Mesenchymal stem cell (in vitro differentiated cells and primary cell): ENCODE measurements at regions not wholly inside any gene's neighbourhood (a gene's known extent, or its start where the extent isn't known, plus 50 kb on each side); places are given as distances from the start of the nearest gene placed in this dataset.
A peak's percentile ranks its signal among the peaks of the same experiment; 100 is the strongest.
"Not testable (repeated sequence)": the region's sequence is repeated elsewhere in the genome, so short reads cannot be mapped to it uniquely, and the experiment has no call there.

ENCODE experiments used
- DNase-seq: peaks from one replicate; pipeline ENCODE4 v3.0.0-alpha.2; 2013
- H2AFZ ChIP-seq: one replicate; pipeline ENCODE4 v1.6.1; 2013; ENCODE audit warnings: low read depth, mild to moderate bottlenecking, control low read depth, inconsistent platforms, low read length, moderate library complexity
- H2AK5ac ChIP-seq: 2 replicates; pipeline ENCODE4 v1.6.1; 2013; ENCODE audit warnings: low read length, moderate library complexity, mild to moderate bottlenecking, inconsistent platforms; ENCODE audit not compliant: severe bottlenecking
- H2BK120ac ChIP-seq: one replicate; pipeline ENCODE4 v1.6.1; 2013; ENCODE audit warnings: low read depth, mild to moderate bottlenecking, inconsistent platforms, low read length, moderate library complexity
- H2BK12ac ChIP-seq, 2 experiments: one replicate each; pipeline ENCODE4 v1.6.1; 2013; ENCODE audit warnings: inconsistent platforms in 2 of 2, low read length in 2 of 2, mild to moderate bottlenecking in 2 of 2, moderate library complexity in 2 of 2, control low read depth in 1 of 2
- H2BK15ac ChIP-seq: one replicate; pipeline ENCODE4 v1.6.1; 2013; ENCODE audit warnings: mild to moderate bottlenecking, low read depth, inconsistent platforms; ENCODE audit not compliant: poor library complexity, severe bottlenecking
- H2BK5ac ChIP-seq: 2 replicates; pipeline ENCODE4 v1.6.1; 2013; ENCODE audit warnings: low read depth, mild to moderate bottlenecking, low read length, control low read depth, inconsistent platforms; ENCODE audit not compliant: poor library complexity, severe bottlenecking
- H3K14ac ChIP-seq, 2 experiments: one replicate each; pipeline ENCODE4 v1.6.1; 2013; ENCODE audit warnings: inconsistent platforms in 2 of 2, low read length in 2 of 2, control low read depth in 1 of 2, mild to moderate bottlenecking in 1 of 2, moderate library complexity in 1 of 2
- H3K18ac ChIP-seq, 2 experiments: one replicate each; pipeline ENCODE4 v1.6.1; 2013; ENCODE audit warnings: inconsistent platforms in 2 of 2, low read length in 2 of 2, control low read depth in 1 of 2, low read depth in 1 of 2, mild to moderate bottlenecking in 1 of 2
- H3K23ac ChIP-seq, 2 experiments: one replicate each; pipeline ENCODE4 v1.6.1; 2013; ENCODE audit warnings: inconsistent platforms in 2 of 2, low read length in 2 of 2, mild to moderate bottlenecking in 2 of 2, moderate library complexity in 2 of 2, control low read depth in 1 of 2
- H3K27ac ChIP-seq: 2 replicates; pipeline ENCODE4 v1.5.1; 2013; ENCODE audit warnings: mild to moderate bottlenecking, moderate library complexity, low read length, control low read depth, inconsistent platforms; ENCODE audit not compliant: poor library complexity, severe bottlenecking
- H3K27me3 ChIP-seq, 2 experiments: 2 replicates each; pipeline versions ENCODE4 v1.6.1 to v1.7.0; 2013; ENCODE audit warnings: low read length in 2 of 2, mild to moderate bottlenecking in 2 of 2, moderate library complexity in 2 of 2, control low read depth in 1 of 2, inconsistent platforms in 1 of 2; ENCODE audit not compliant: control insufficient read depth in 1 of 2, insufficient read depth in 1 of 2
- H3K36me3 ChIP-seq, 2 experiments: 2 replicates each; pipeline versions ENCODE4 v1.6.1 to v1.7.0; 2013; ENCODE audit warnings: low read length in 2 of 2, control low read depth in 1 of 2, inconsistent platforms in 1 of 2, low read depth in 1 of 2, mild to moderate bottlenecking in 1 of 2; ENCODE audit not compliant: insufficient read depth in 2 of 2, control insufficient read depth in 1 of 2
- H3K4ac ChIP-seq, 2 experiments: one replicate each; pipeline ENCODE4 v1.6.1; 2013; ENCODE audit warnings: inconsistent platforms in 2 of 2, low read length in 2 of 2, mild to moderate bottlenecking in 2 of 2, moderate library complexity in 2 of 2, control low read depth in 1 of 2, low read depth in 1 of 2
- H3K4me1 ChIP-seq: 2 replicates; pipeline ENCODE4 v1.6.1; 2013; ENCODE audit warnings: low read depth, low read length, control low read depth; ENCODE audit not compliant: control insufficient read depth, insufficient read depth
- H3K4me2 ChIP-seq: 2 replicates; pipeline ENCODE4 v1.6.1; 2013; ENCODE audit warnings: low read length, mild to moderate bottlenecking, inconsistent platforms; ENCODE audit not compliant: poor library complexity, severe bottlenecking
- H3K4me3 ChIP-seq, 2 experiments: 2 replicates each; pipeline versions ENCODE4 v1.5.1 to v1.7.0; 2013; ENCODE audit warnings: low read length in 2 of 2, mild to moderate bottlenecking in 2 of 2, control low read depth in 1 of 2, low read depth in 1 of 2; ENCODE audit not compliant: insufficient read depth in 1 of 2
- H3K79me1 ChIP-seq: replicated peaks from 2 replicates; pipeline ENCODE4 v1.6.1; 2013; ENCODE audit warnings: mild to moderate bottlenecking, control low read depth, low read length, inconsistent platforms; ENCODE audit not compliant: poor library complexity, severe bottlenecking
- H3K9ac ChIP-seq: 2 replicates; pipeline ENCODE4 v1.7.0; 2013; ENCODE audit warnings: mild to moderate bottlenecking, low read length, moderate library complexity
- H3K9me3 ChIP-seq: 2 replicates; pipeline ENCODE4 v1.7.0; 2013; ENCODE audit warnings: mild to moderate bottlenecking, low read length; ENCODE audit not compliant: control insufficient read depth
- H4K8ac ChIP-seq: one replicate; pipeline ENCODE4 v1.6.1; 2013; ENCODE audit warnings: inconsistent platforms, mild to moderate bottlenecking, low read length, moderate library complexity
- H4K91ac ChIP-seq: one replicate; pipeline ENCODE4 v1.6.1; 2013; ENCODE audit warnings: mild to moderate bottlenecking, low read length, inconsistent platforms
- WGBS: methylation state at CpG from one replicate; pipeline ENCODE4 v1.1.7; 2013; ENCODE audit warnings: mixed read lengths; 5-methylcytosine and 5-hydroxymethylcytosine counted together

DNA sequence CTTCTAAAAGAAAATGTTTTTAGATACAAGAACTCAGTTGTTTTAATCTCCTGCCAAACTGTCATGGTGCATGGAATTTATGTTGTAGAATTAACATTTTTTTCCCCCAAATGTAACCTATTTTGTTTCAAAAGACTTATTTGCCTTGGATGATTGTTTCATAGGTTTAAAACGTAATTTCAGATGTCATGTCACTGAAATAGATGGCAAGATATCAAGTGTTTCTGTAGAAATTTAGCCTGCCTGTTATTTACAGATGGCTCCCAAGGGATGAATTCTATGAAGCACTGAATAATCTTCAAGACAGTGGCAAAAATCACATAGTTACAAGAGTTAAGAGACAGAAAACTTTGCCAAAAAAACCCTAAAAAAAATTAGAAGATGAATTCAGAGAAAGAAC, 1484.6 kb downstream of the OLFM4 start:
- Histone ChIP-seq H3K4ac (no peak overlapping the region), H4K8ac (no peak overlapping the region), H2BK12ac (no peak overlapping the region), H2AK5ac (no peak overlapping the region), H3K79me1 (no peaks in the 10 kb centered on the region), H2BK15ac (no peak overlapping the region), H3K23ac (no peak overlapping the region), H3K14ac (no peak overlapping the region), H4K91ac (no peak overlapping the region), H3K4me2 (no peak overlapping the region), H3K4me3 (no peak overlapping the region), H3K27ac (no peak overlapping the region), H3K27me3 (no peaks in the 10 kb centered on the region), H2BK5ac (no peak overlapping the region), H3K9ac (no peak overlapping the region), H2BK120ac (no peak overlapping the region), H3K36me3 (no peaks in the 10 kb centered on the region), H2AFZ (no peak overlapping the region), H3K4me1 (no peaks in the 10 kb centered on the region), H3K9me3 (peaks cover 3% of the 10 kb centered on the region), H3K18ac (no peak overlapping the region)
- no peak for DNase-seq
- WGBS = 36% methylated on average over 1 of the region's 1 CpG

DNA sequence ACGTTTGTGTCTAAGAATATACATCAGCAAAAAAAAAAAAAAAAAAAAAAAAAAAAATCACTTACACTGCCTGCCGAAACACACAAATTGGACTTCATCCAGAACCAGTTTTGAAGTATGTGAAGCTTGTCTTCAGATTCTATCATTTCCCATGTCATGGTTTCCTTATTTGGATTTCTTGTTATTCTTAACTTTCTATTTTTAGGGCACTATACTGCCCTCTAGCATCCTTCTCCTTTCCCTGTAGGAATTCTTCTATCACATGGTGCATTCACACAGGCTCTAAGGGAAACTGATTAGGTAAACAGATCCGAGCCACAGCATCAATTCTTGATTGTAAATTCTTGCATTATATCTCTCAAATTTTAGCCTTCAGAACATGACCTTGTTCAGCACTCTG, 1507.5 kb downstream of the OLFM4 start:
- H3K27me3 ChIP-seq = no peaks in the 10 kb centered on the region
- H3K14ac ChIP-seq = no peak overlapping the region
- 78% methylated on average over 2 of the region's 3 CpGs for WGBS
- H3K23ac ChIP-seq = no peak overlapping the region
- no peak overlapping the region for H3K9ac ChIP-seq
- H2AFZ ChIP-seq = no peak overlapping the region
- H2BK120ac ChIP-seq = no peak overlapping the region
- no peak overlapping the region for H3K18ac ChIP-seq
- no peak overlapping the region for H4K91ac ChIP-seq
- no peak overlapping the region for H2BK15ac ChIP-seq
- no peaks in the 10 kb centered on the region for H3K9me3 ChIP-seq
- DNase-seq = peak; percentile 11
- no peak overlapping the region for H3K27ac ChIP-seq
- no peaks in the 10 kb centered on the region for H3K4me1 ChIP-seq
- no peak overlapping the region for H4K8ac ChIP-seq
- H3K4ac ChIP-seq = no peak overlapping the region
- no peak overlapping the region for H3K4me2 ChIP-seq
- no peak overlapping the region for H2BK12ac ChIP-seq
- H3K79me1 ChIP-seq = no peaks in the 10 kb centered on the region
- H2BK5ac ChIP-seq = no peak overlapping the region
- H3K36me3 ChIP-seq = no peaks in the 10 kb centered on the region
- no peak overlapping the region for H3K4me3 ChIP-seq
- no peak overlapping the region for H2AK5ac ChIP-seq

DNA sequence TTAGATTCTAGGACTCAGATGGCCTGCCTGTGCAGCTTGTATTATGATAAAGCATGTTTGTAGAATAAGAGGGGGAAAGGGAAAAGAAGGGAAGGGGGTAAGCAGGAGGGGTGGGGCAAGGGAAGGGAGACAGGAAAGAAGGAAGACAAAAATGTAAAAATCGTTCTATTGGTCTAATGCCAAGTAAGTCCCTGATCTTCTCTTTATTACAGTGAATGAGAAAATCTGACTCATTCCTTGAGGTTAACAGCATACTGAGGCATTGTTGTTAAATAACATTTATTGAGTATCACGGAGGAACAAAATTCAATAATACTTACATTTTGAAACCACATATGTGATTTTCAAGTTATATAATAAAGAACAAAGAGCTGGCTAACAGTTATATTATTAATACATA, 1534.7 kb downstream of the OLFM4 start:
- no peak for DNase-seq
- Histone ChIP-seq H3K9me3 (peaks cover 15% of the 10 kb centered on the region), H3K4me1 (no peaks in the 10 kb centered on the region), H3K9ac (no peak overlapping the region), H3K18ac (no peak overlapping the region), H3K27me3 (no peaks in the 10 kb centered on the region), H3K4ac (no peak overlapping the region), H3K14ac (no peak overlapping the region), H2BK12ac (no peak overlapping the region), H3K36me3 (no peaks in the 10 kb centered on the region), H4K91ac (no peak overlapping the region), H2AFZ (no peak overlapping the region), H3K4me2 (no peak overlapping the region), H3K27ac (no peak overlapping the region), H2BK120ac (no peak overlapping the region), H4K8ac (no peak overlapping the region), H2BK15ac (no peak overlapping the region), H3K23ac (no peak overlapping the region), H3K4me3 (no peak overlapping the region), H2BK5ac (no peak overlapping the region), H2AK5ac (no peak overlapping the region), H3K79me1 (no peaks in the 10 kb centered on the region)
- no CpG with 5 or more reads among the region's 2 CpGs for WGBS

DNA sequence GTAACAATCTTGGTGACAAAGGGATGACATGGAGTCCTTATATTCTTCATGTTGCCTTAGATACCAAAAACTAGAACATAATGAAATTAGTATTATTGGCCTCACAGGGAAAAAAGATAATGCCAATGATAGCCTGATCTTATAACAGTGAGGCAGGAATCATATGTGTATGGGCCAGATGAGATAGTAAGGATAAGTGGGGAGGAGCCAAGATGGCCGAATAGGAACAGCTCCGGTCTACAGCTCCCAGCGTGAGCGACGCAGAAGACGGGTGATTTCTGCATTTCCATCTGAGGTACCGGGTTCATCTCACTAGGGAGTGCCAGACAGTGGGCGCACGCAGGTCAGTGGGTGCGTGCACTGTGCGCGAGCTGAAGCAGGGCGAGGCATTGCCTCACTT, 1543.4 kb downstream of the OLFM4 start:
- Histone ChIP-seq H3K4me3 (peak overlapping the region in 1 of 2 experiments; percentile 47), H4K91ac (peak overlapping the region; percentile 15)
- H3K9ac ChIP-seq, H2AK5ac ChIP-seq, H3K14ac ChIP-seq, H3K18ac ChIP-seq, H4K8ac ChIP-seq, H3K4me1 ChIP-seq, H3K36me3 ChIP-seq, H2BK15ac ChIP-seq, H3K9me3 ChIP-seq, H3K27me3 ChIP-seq, H3K4ac ChIP-seq, H2AFZ ChIP-seq, H3K23ac ChIP-seq, H3K4me2 ChIP-seq, H3K27ac ChIP-seq, H2BK5ac ChIP-seq, H2BK120ac ChIP-seq, H3K79me1 ChIP-seq, H2BK12ac ChIP-seq: not testable (repeated sequence)
- WGBS = 78% methylated on average over 13 of the region's 13 CpGs
- DNase-seq = peak; percentile 5
